ENCODE measurements at regions not wholly inside any gene's neighbourhood (a gene's known extent, or its start where the extent isn't known, plus 50 kb on each side); places are given as distances from the start of the nearest gene placed in this dataset.

DNA sequence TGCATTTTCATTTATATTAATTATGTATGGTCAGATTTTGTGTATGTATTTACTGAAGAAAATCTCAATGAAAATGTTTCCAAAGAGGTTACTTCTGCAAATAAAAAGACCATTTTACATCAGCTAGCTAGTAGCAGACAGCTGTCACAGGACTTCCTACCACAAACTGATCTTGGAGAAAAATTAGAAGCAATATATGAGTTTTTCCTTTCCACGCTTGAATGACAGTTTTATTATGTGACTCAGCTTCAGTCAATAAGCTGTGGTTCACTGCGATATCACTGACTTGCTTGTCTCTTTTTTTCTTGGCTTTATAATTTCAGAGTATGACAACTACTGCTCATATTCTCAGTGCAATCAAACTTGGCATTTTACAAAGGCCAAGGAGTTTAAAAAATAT lies 787.4 kb upstream of the GALNTL6 start:
- DNase-seq (ENCODE audit: low read depth): no peak
- no peak overlapping the region for H3K4me3 ChIP-seq (ENCODE audit: control insufficient read depth, low read depth, low read length)
- TF ChIP-seq CTCF (conservative IDR thresholded peaks at IDR 0.05; ENCODE audit: control insufficient read depth, insufficient read depth, low read depth, low read length): no peak

DNA sequence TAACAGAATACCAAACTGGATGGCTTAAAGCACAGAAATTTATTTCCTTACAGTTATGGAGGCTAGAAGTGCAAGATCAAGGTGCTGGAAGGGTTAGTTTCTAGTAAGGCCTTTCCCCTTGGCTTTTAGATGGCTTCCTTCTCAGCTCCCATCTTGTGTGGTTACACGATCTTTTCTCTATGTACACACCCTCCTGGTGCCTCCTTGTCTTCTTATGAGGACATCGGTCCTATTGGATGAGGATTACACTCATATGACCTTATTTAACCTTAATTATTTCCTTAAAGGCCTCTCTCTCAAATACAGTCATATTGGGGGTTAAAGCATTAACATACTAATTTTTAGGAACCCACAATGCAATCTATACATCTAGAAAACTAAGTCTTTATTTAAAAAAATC lies 787.9 kb upstream of the GALNTL6 start:
- no peak for TF ChIP-seq CTCF (conservative IDR thresholded peaks at IDR 0.05; ENCODE audit: control insufficient read depth, insufficient read depth, low read depth, low read length)
- no peak for DNase-seq (ENCODE audit: low read depth)
- no peak overlapping the region for H3K4me3 ChIP-seq (ENCODE audit: control insufficient read depth, low read depth, low read length)

DNA sequence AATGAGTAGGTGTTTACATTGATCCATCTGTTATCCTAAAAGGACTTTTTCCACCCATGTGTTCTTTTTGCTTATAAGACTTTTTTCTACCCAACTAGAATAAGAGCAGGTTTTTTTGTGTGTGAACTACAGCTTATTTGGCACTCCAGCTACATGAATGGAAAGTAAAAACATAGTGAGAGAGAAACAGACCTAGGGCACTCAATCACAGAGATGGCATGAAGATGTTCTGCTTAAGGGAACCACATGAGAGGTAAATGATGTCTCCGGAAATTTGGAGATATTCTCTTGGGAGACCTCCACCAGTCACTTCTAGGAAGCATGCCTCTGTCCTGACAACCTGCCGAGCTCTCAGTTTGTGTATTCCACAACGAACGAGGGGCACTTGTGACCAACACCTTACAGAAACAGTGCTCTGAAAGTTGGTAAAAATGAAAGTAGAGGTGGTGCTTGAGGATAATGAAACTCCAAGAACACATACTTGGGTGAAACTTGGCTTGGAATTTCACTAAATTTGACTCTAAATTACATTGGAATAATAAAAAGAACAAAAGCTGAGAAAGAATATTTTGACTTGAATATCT lies 788.4 kb upstream of the GALNTL6 start:
- H3K4me3 ChIP-seq (ENCODE audit: control insufficient read depth, low read depth, low read length): no peak overlapping the region
- no peak for DNase-seq (ENCODE audit: low read depth)
- TF ChIP-seq CTCF (conservative IDR thresholded peaks at IDR 0.05; ENCODE audit: control insufficient read depth, insufficient read depth, low read depth, low read length): no peak

GRCh38 chr4:171022824-171023230 lies 790.4 kb upstream of the GALNTL6 start:
- TF ChIP-seq CTCF (conservative IDR thresholded peaks at IDR 0.05; ENCODE audit: control insufficient read depth, insufficient read depth, low read depth, low read length): no peak
- no peak for DNase-seq (ENCODE audit: low read depth)
- no peak overlapping the region for H3K4me3 ChIP-seq (ENCODE audit: control insufficient read depth, low read depth, low read length)

- no peak for TF ChIP-seq CTCF (conservative IDR thresholded peaks at IDR 0.05; ENCODE audit: control insufficient read depth, insufficient read depth, low read depth, low read length)
- peak; percentile 11 for DNase-seq (ENCODE audit: low read depth)
- H3K4me3 ChIP-seq (ENCODE audit: control insufficient read depth, low read depth, low read length): no peak overlapping the region
Observed at GRCh38 chr4:171017593-171017992, 795.6 kb upstream of the GALNTL6 start.

- H3K4me3 ChIP-seq (ENCODE audit: control insufficient read depth, low read depth, low read length): no peak overlapping the region
Observed at GRCh38 chr4:171016145-171016544, 797.1 kb upstream of the GALNTL6 start.

More at GRCh38 chr4:171016145-171016544, 797.1 kb upstream of the GALNTL6 start:
- no peak for TF ChIP-seq CTCF (conservative IDR thresholded peaks at IDR 0.05; ENCODE audit: control insufficient read depth, insufficient read depth, low read depth, low read length)
- DNase-seq (ENCODE audit: low read depth): no peak
